ENCODE measurements at regions not wholly inside any gene's neighbourhood (a gene's known extent, or its start where the extent isn't known, plus 50 kb on each side); places are given as distances from the start of the nearest gene placed in this dataset.
A peak's percentile ranks its signal among the peaks of the same experiment; 100 is the strongest.

GRCh38 chr3:139227165-139227564 is 116.7 kb upstream of the MRPS22 start:
- no peak for ATAC-seq
- POLR2A ChIA-PET = no interaction called here
- no peak for DNase-seq (ENCODE audit: low spot score)
- WGBS (ENCODE audit: low lambda C conversion rate) = 9% methylated on average over 1 of the region's 1 CpG
- H4K20me1 ChIP-seq (ENCODE audit: insufficient read depth, low read length) = no peaks in the 10 kb centered on the region
- no peak for FAIRE-seq
- H3K79me2 ChIP-seq (ENCODE audit: insufficient read depth, low read length) = no peaks in the 10 kb centered on the region
- no peak overlapping the region for H3K4me2 ChIP-seq (ENCODE audit: low read depth, low read length)
- BruUV-seq (replicated peaks) = no TSS peak
- H3K36me3 ChIP-seq (replicated peaks in 1 of 2; ENCODE audit: control insufficient read depth in 1 of 2, insufficient read depth in 2 of 2, low read length in 2 of 2) = no peaks in the 10 kb centered on the region
- H3K9me3 ChIP-seq (ENCODE audit: low read length) = no peaks in the 10 kb centered on the region
- in situ Hi-C loops (cut with HindIII; ENCODE audit: extremely low pct_ligation_motif_present, low pct_unique_long_range_greater_than_20kb) (no loop called here), intact Hi-C loops (cut with micrococcal nuclease; ENCODE audit: unreplicated experiment) (no loop called here)
- peaks cover 6% of the 10 kb centered on the region; the same call in 1 of the 2 replicates for H3K4me1 ChIP-seq (ENCODE audit: insufficient read depth, low read length)
- no peak overlapping the region for H3K4me3 ChIP-seq (replicated peaks in 1 of 3; ENCODE audit: insufficient read depth in 1 of 3, low read depth in 2 of 3, low read length in 3 of 3)
- no peak overlapping the region for H3K27ac ChIP-seq (ENCODE audit: extremely low read length, insufficient read depth, low read length)
- H2AFZ ChIP-seq (ENCODE audit: low read length) = no peak overlapping the region
- H3K27me3 ChIP-seq (ENCODE audit: control insufficient read depth in 1 of 2, insufficient read depth in 2 of 2, low read length in 2 of 2) = no peaks in the 10 kb centered on the region
- H3K9ac ChIP-seq (ENCODE audit: insufficient read depth, low read depth, low read length) = no peak overlapping the region
- CTCF ChIA-PET (ENCODE audit: low intra/inter-chr PET ratio, low total read pairs) = no interaction called here
- TF ChIP-seq ZNF7 (CRISPR knock-in tag; IDR thresholded peaks at IDR 0.05) (no peak), MTF1 (CRISPR knock-in tag; IDR thresholded peaks at IDR 0.05) (no peak), MAFF (IDR thresholded peaks at IDR 0.05; ENCODE audit: low read depth, low read length) (no peak), ZNF460 (CRISPR knock-in tag; IDR thresholded peaks at IDR 0.05; ENCODE audit: borderline replicate concordance) (no peak)

GRCh38 chr3:139227827-139228226 is 116.0 kb upstream of the MRPS22 start:
- no peak overlapping the region for H3K4me3 ChIP-seq (replicated peaks in 1 of 3; ENCODE audit: insufficient read depth in 1 of 3, low read depth in 2 of 3, low read length in 3 of 3)
- no peak overlapping the region for H2AFZ ChIP-seq (ENCODE audit: low read length)
- no peaks in the 10 kb centered on the region for H3K36me3 ChIP-seq (replicated peaks in 1 of 2; ENCODE audit: control insufficient read depth in 1 of 2, insufficient read depth in 2 of 2, low read length in 2 of 2)
- H3K4me1 ChIP-seq (ENCODE audit: insufficient read depth, low read length) = peaks cover 6% of the 10 kb centered on the region; the same call in 1 of the 2 replicates
- DNase-seq (ENCODE audit: low spot score) (no peak), ATAC-seq (peak; percentile 47; the same call in 2 of the 3 replicates), FAIRE-seq (peak; percentile 12)
- intact Hi-C loops (cut with micrococcal nuclease; ENCODE audit: unreplicated experiment) (no loop called here), in situ Hi-C loops (cut with HindIII; ENCODE audit: extremely low pct_ligation_motif_present, low pct_unique_long_range_greater_than_20kb) (no loop called here)
- no peaks in the 10 kb centered on the region for H3K27me3 ChIP-seq (ENCODE audit: control insufficient read depth in 1 of 2, insufficient read depth in 2 of 2, low read length in 2 of 2)
- H3K9me3 ChIP-seq (ENCODE audit: low read length) = no peaks in the 10 kb centered on the region
- peak overlapping the region; percentile 21; the same call in 1 of the 2 replicates for H3K4me2 ChIP-seq (ENCODE audit: low read depth, low read length)
- BruUV-seq (replicated peaks) = no TSS peak
- POLR2A ChIA-PET = no interaction called here
- WGBS (ENCODE audit: low lambda C conversion rate) = 0% methylated on average over 4 of the region's 4 CpGs
- no peak overlapping the region for H3K27ac ChIP-seq (ENCODE audit: extremely low read length, insufficient read depth, low read length)
- H3K9ac ChIP-seq (ENCODE audit: insufficient read depth, low read depth, low read length) = no peak overlapping the region
- no peaks in the 10 kb centered on the region for H4K20me1 ChIP-seq (ENCODE audit: insufficient read depth, low read length)
- no peaks in the 10 kb centered on the region for H3K79me2 ChIP-seq (ENCODE audit: insufficient read depth, low read length)
- CTCF ChIA-PET (ENCODE audit: low intra/inter-chr PET ratio, low total read pairs) = no interaction called here
- TF ChIP-seq NFKB2 (CRISPR knock-in tag; IDR thresholded peaks at IDR 0.05; ENCODE audit: borderline replicate concordance) (no peak), GLMP (CRISPR knock-in tag; IDR thresholded peaks at IDR 0.05; ENCODE audit: borderline replicate concordance) (no peak), LRRFIP1 (CRISPR knock-in tag; conservative IDR thresholded peaks at IDR 0.05) (no peak), PHF21A (CRISPR knock-in tag; IDR thresholded peaks at IDR 0.05) (no peak), ZNF770 (CRISPR knock-in tag; IDR thresholded peaks at IDR 0.05) (no peak), SNAI1 (CRISPR knock-in tag; IDR thresholded peaks at IDR 0.05; ENCODE audit: borderline replicate concordance) (no peak), NR3C1 (CRISPR knock-in tag; IDR thresholded peaks at IDR 0.05) (no peak), NR1H2 (CRISPR knock-in tag; IDR thresholded peaks at IDR 0.05; ENCODE audit: borderline replicate concordance, low read depth) (no peak), SMARCC2 (IDR thresholded peaks at IDR 0.05) (no peak), SP4 (CRISPR knock-in tag; IDR thresholded peaks at IDR 0.05) (no peak), MAFK (conservative IDR thresholded peaks at IDR 0.05 in 1 of 2, IDR thresholded peaks at IDR 0.05 in 1 of 2; ENCODE audit: low read length in 2 of 2) (no peak)
